Fibroblast of mammary gland (primary cell): ENCODE measurements at regions not wholly inside any gene's neighbourhood (a gene's known extent, or its start where the extent isn't known, plus 50 kb on each side); places are given as distances from the start of the nearest gene placed in this dataset.
A peak's percentile ranks its signal among the peaks of the same experiment; 100 is the strongest.

Experiments used
- DNase-seq: peaks from one replicate; pipeline ENCODE4 v3.0.0-alpha.2; 2010; ENCODE audit warnings: low read depth
- H3K4me3 ChIP-seq: 2 replicates; pipeline ENCODE4 v1.5.1; 2011; ENCODE audit warnings: low read depth, mild to moderate bottlenecking, low read length, moderate library complexity; ENCODE audit not compliant: control insufficient read depth
- CTCF ChIP-seq: conservative IDR thresholded peaks from 2 replicates; pipeline ENCODE4 v1.5.1; 2011; ENCODE audit warnings: low read depth, low read length, inconsistent platforms; ENCODE audit not compliant: control insufficient read depth, insufficient read depth

- DNase-seq, result no peak
- TF ChIP-seq CTCF, result no peak
- H3K4me3 ChIP-seq, result no peak overlapping the region
Observed at GRCh38 chr16:9219813-9220212, 128.4 kb downstream of the HAPSTR1 start.

- TF ChIP-seq CTCF, result peak; percentile 26
- H3K4me3 ChIP-seq, result no peak overlapping the region
- no peak for DNase-seq
Observed at GRCh38 chr16:9225527-9226316, 134.3 kb downstream of the HAPSTR1 start.

GRCh38 chr16:9226924-9227323 lies 135.5 kb downstream of the HAPSTR1 start:
- TF ChIP-seq CTCF, result no peak
- DNase-seq, result no peak

GRCh38 chr16:9231039-9231438 lies 139.6 kb downstream of the HAPSTR1 start:
- DNase-seq, result no peak
- TF ChIP-seq CTCF, result no peak
- no peak overlapping the region for H3K4me3 ChIP-seq

More at GRCh38 chr16:9226924-9227323, 135.5 kb downstream of the HAPSTR1 start:
- no peak overlapping the region for H3K4me3 ChIP-seq

GRCh38 chr16:9232102-9232770 lies 140.8 kb downstream of the HAPSTR1 start:
- no peak for TF ChIP-seq CTCF
- no peak for DNase-seq
- H3K4me3 ChIP-seq, result no peak overlapping the region

GRCh38 chr16:9235867-9236266 lies 144.4 kb downstream of the HAPSTR1 start:
- no peak for TF ChIP-seq CTCF
- no peak overlapping the region for H3K4me3 ChIP-seq
- DNase-seq, result no peak
